UCSD-AML1 (cell line): ENCODE measurements at regions not wholly inside any gene's neighbourhood (a gene's known extent, or its start where the extent isn't known, plus 50 kb on each side); places are given as distances from the start of the nearest gene placed in this dataset.
"Not testable (repeated sequence)": the region's sequence is repeated elsewhere in the genome, so short reads cannot be mapped to it uniquely, and the experiment has no call there.

Experiments
- DNase-seq: peaks from one replicate; lab custom pipeline; 2025; ENCODE audit not compliant: unreplicated experiment; lab: John Stamatoyannopoulos, UW

- DNase-seq, result no peak
Observed at GRCh38 chr1:190809312-190809711, 331.6 kb upstream of the BRINP3 start.

GRCh38 chr1:190812996-190813395 lies 335.3 kb upstream of the BRINP3 start:
- no peak for DNase-seq

DNA sequence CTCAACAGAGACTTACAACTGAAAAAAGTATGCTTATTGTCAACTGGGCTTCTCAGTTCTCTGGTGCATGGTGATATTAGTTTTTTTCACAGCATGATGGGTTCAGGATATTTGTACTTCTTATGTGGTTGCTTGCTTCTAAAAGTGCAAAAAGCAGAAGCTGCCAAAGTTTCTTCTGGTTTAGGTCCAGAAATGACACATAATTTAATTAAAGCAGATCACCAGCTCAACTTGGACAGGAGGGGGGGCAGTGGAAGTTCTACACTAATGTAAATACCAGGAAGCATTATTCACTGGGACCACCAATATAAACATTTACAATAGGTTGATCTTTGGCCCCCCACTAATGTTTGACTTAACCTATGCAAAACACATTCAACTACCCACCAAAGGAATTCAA lies 354.8 kb upstream of the BRINP3 start:
- no peak for DNase-seq

DNA sequence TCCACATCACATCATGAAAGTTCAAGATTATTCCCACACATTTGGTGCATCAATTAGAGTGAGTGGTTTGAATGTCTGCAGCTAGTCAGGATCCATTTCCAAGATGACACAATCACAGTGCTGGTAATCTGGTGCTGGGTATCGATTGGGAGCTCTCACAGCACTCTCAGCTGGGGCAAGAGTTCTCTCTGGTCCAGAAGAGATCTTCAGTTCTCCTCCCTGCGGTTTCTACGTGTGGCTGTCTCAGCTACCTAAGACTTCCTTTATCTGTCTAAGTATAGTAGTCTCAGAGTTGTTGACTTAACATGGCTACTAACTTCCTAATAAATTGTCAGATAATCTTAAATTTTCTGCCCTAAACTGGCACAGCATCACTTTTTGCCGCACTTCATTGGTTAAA lies 358.0 kb upstream of the BRINP3 start:
- no peak for DNase-seq

- not testable (repeated sequence) for DNase-seq
Observed at GRCh38 chr1:190837200-190837599, 359.5 kb upstream of the BRINP3 start.

- no peak for DNase-seq
Observed at GRCh38 chr1:190837888-190838287, 360.2 kb upstream of the BRINP3 start.

GRCh38 chr1:190847166-190847565 lies 369.5 kb upstream of the BRINP3 start:
- no peak for DNase-seq

DNA sequence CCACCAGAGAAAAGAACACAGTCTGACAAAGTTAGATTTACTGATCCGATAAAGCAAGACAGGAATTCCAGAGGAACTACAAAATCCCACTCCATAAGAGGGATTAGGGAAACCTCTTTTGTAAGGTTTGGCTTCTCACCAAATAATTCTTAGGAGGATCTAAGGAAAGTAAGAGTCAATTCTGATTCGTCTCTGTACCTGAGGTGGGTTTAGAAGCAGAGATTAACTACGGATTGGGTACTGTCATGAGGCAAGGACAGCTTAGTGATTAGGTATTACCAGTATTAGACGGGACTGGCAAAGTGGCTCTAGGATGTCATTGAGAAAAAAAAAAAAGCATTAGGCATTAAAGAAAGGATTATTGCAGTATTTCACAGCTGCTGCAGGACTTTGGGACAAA lies 371.7 kb upstream of the BRINP3 start:
- no peak for DNase-seq

GRCh38 chr1:190852611-190853010 lies 374.9 kb upstream of the BRINP3 start:
- DNase-seq, result no peak

- peak; percentile 3 for DNase-seq
Observed at GRCh38 chr1:190858140-190858539, 380.5 kb upstream of the BRINP3 start.

DNA sequence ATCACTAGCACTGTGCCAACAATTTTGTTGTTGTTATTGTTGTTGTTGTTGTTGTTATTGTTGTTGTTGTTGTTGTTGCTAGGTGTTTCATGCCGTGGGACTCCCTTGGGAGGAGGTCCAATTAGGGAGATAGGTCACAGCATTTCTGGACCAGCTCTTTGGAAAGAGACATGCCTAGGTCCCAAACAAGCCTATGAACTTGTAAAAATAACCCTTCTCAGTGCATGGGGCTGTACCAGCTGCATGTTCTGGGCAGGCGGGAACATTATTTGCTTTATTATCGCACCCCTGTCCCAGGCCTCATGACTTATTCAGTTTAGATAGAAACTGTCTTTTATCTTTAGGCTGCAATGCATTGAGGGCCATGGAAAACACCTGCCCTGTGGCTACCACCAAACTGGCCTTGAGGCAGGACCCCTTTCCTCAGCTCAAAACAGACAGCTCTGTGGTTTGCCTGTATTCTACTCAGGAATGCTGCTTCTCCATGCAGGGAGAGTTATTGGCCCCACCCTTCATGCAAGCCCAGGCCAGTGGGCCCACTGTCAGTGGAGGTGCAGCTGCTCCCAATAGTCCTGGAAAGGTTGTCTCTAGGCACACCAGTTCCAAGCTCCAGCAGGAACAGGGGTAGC lies 386.5 kb upstream of the BRINP3 start:
- DNase-seq, result no peak

DNA sequence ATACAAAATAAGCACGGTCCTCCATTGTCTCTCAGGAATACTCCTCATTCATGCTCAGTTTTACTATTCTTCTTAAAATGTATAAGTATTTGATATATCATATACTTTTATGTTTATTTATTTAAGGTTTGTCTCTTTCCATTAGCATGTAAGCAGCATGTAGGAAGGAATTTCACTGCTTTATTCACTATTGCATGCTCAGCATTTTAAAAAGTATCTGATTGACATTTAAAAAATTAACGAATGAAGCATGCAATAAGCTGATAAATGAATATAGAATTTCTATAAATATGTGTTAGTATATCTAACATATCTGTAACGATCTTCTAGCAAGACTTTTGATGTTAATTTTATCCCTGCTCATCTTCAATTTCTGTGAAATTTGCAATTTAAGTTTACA lies 402.7 kb upstream of the BRINP3 start:
- DNase-seq, result no peak

GRCh38 chr1:190881064-190881463 lies 403.4 kb upstream of the BRINP3 start:
- no peak for DNase-seq

DNA sequence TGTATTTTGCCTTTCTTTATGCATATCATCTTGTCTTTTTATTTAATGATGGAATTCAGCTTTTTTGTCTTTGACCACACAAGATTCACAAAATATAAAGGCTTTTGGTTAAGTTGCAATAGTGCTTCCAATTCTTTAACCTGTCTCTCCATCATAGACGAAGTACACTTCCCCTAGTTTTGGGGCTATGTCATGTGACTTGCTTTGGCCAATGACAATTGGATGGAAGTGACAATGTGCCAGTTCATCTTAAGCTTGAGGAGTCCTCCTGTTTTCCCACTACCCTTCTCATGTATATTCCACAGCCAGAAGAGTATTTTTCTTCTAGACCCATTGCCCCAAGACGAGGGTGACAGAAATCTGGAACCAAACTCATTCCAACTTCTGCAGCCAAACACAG lies 419.6 kb upstream of the BRINP3 start:
- DNase-seq, result no peak

DNA sequence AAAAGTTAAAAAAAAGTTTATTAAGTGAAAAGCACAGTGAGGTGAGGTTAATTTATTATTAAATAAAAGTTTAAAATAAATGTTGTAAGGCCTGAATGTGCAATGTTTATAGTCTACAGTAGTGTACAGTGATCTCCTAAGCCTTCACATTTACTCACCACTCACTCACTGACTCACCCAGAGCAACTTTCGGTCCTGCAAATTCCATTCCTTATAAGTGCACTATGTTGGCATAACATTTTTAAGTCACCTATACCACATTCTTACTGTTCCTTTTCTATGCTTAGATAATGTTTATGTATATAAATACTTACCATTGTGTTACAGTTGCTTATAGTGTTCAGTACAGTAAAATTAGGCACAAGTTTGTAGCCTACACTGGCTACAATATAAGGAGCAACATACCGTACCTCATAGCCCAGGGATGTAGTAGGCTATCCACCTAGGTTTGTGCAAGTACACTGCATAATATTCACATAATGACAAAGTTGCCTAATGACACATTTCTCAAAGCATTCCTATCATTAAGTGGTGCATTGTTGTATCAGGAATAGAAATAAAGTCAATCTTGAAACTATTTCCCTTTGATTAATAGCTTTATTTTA lies 426.5 kb upstream of the BRINP3 start:
- no peak for DNase-seq

- DNase-seq, result no peak
Observed at GRCh38 chr1:190906206-190906725, 428.6 kb upstream of the BRINP3 start.

GRCh38 chr1:190908246-190908645 lies 430.6 kb upstream of the BRINP3 start:
- DNase-seq, result no peak

DNA sequence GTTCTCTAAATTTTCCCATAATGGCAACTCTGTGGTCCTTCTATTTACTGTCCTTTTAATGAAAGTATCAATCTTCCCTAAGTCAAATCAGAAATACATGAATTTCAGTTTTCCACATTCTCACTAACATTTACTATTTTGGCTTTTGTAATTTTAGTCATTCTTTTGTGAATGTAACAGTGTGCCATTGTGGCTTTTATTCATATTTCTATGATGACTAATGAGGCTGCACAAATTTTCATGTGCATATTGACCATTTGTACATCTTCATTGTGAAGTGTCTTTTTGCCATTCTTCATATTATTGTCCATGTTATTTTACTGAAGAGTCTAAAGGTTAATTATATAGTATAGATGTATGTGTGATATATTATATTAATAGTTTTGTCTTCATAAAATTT lies 431.0 kb upstream of the BRINP3 start:
- no peak for DNase-seq

- DNase-seq, result no peak
Observed at GRCh38 chr1:190935925-190936324, 458.3 kb upstream of the BRINP3 start.

GRCh38 chr1:190936337-190936736 lies 458.7 kb upstream of the BRINP3 start:
- DNase-seq, result no peak

GRCh38 chr1:190940951-190941350 lies 463.3 kb upstream of the BRINP3 start:
- DNase-seq, result no peak

GRCh38 chr1:190942475-190942874 lies 464.8 kb upstream of the BRINP3 start:
- DNase-seq, result no peak

- not testable (repeated sequence) for DNase-seq
Observed at GRCh38 chr1:190943722-190944121, 466.1 kb upstream of the BRINP3 start.
